Central memory CD8-positive, alpha-beta T cell (primary cell): ENCODE measurements at regions not wholly inside any gene's neighbourhood (a gene's known extent, or its start where the extent isn't known, plus 50 kb on each side); places are given as distances from the start of the nearest gene placed in this dataset.

Experiments used
- ATAC-seq: fragments of 150-1000 bp; cut with Tn5 transposase; replicated peaks from 2 replicates; pipeline ENCODE4 v1.10.0; 2022; ENCODE audit warnings: mild to moderate bottlenecking, moderate FRiP score, moderate number of reproducible peaks; ENCODE audit not compliant: poor library complexity, severe bottlenecking; ENCODE audit errors: extremely low read depth
- DNase-seq, 2 donors: peaks; one replicate each; pipeline ENCODE4 v3.0.0; 2021; ENCODE audit warnings: low spot score in 2 of 2
- H3K27ac Mint-ChIP-seq: one replicate; pipeline ENCODE4 v1.8.0; 2022; ENCODE audit warnings: low read depth, mild to moderate bottlenecking, moderate library complexity, mixed read lengths
- H3K27me3 Mint-ChIP-seq: one replicate; pipeline ENCODE4 v1.8.0; 2022; ENCODE audit warnings: mixed read lengths
- H3K36me3 Mint-ChIP-seq: one replicate; pipeline ENCODE4 v1.8.0; 2022; ENCODE audit warnings: mild to moderate bottlenecking, moderate library complexity, mixed read lengths; ENCODE audit not compliant: insufficient read depth
- H3K4me1 Mint-ChIP-seq: one replicate; pipeline ENCODE4 v1.8.0; 2022; ENCODE audit warnings: mixed read lengths
- H3K4me3 Mint-ChIP-seq: one replicate; pipeline ENCODE4 v1.8.0; 2022; ENCODE audit warnings: mild to moderate bottlenecking, moderate library complexity, mixed read lengths
- H3K9me3 Mint-ChIP-seq: one replicate; pipeline ENCODE4 v1.8.0; 2022; ENCODE audit warnings: mixed read lengths

- H3K4me1 Mint-ChIP-seq: no peaks in the 10 kb centered on the region
- H3K36me3 Mint-ChIP-seq: no peaks in the 10 kb centered on the region
- peaks cover 11% of the 10 kb centered on the region for H3K9me3 Mint-ChIP-seq
- no peak overlapping the region for H3K27ac Mint-ChIP-seq
- no peaks in the 10 kb centered on the region for H3K27me3 Mint-ChIP-seq
- no peak overlapping the region for H3K4me3 Mint-ChIP-seq
- no peak for ATAC-seq
- no peak for DNase-seq
Measured at GRCh38 chr4:189162073-189162789, 778.4 kb upstream of the FRG1 start.

DNA sequence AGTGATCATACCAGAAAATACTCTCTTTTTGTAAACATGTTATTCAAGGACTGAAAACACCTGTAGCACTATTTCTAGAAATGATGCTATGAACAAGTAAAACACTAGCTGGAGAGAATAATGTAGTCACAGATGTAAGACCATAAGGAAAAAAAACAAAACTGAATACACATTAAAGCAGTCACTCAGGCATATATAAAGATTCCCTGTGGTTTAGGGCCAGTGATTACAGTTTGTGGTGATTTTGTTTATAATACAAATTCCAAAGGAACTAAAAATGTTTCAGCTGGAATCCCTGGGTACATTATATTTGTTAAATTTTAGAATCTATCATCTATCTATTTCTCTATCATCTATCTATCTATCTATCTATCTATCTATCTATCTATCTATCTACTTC lies 777.8 kb upstream of the FRG1 start:
- Mint-ChIP-seq H3K4me3 (no peak overlapping the region), H3K27ac (no peak overlapping the region), H3K9me3 (peaks cover 10% of the 10 kb centered on the region), H3K27me3 (no peaks in the 10 kb centered on the region), H3K36me3 (no peaks in the 10 kb centered on the region), H3K4me1 (no peaks in the 10 kb centered on the region)
- DNase-seq (no peak), ATAC-seq (no peak)

- H3K36me3 Mint-ChIP-seq: no peaks in the 10 kb centered on the region
- H3K27me3 Mint-ChIP-seq: no peaks in the 10 kb centered on the region
- peaks cover 3% of the 10 kb centered on the region for H3K4me1 Mint-ChIP-seq
- H3K27ac Mint-ChIP-seq: no peak overlapping the region
- H3K9me3 Mint-ChIP-seq: peaks cover 29% of the 10 kb centered on the region
- no peak for ATAC-seq
- no peak overlapping the region for H3K4me3 Mint-ChIP-seq
- no peak for DNase-seq
Measured at GRCh38 chr4:189176002-189176401, 764.7 kb upstream of the FRG1 start.

DNA sequence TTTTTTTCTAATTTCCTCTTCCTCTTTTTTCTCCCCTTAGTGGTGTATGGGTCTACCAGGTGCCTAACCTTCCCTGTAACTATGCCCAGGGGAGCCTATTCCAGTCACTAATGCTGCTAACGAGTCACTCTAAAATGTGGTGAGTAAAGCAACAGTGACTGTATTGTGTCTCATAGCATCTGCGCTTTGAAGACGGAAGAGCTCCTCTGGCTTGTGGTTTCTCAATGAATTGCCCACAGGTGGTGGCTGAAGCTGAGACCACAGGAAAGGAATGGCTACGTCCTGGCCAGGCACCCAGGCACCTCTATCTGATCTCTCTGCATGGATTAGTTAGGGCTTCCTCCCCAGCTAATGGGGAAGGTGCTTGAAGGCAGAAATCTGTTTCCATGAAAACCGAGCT lies 763.5 kb upstream of the FRG1 start:
- Mint-ChIP-seq H3K27me3 (no peaks in the 10 kb centered on the region), H3K4me3 (no peak overlapping the region), H3K36me3 (no peaks in the 10 kb centered on the region), H3K4me1 (no peaks in the 10 kb centered on the region), H3K9me3 (peaks cover 30% of the 10 kb centered on the region), H3K27ac (no peak overlapping the region)
- ATAC-seq (no peak), DNase-seq (no peak)

DNA sequence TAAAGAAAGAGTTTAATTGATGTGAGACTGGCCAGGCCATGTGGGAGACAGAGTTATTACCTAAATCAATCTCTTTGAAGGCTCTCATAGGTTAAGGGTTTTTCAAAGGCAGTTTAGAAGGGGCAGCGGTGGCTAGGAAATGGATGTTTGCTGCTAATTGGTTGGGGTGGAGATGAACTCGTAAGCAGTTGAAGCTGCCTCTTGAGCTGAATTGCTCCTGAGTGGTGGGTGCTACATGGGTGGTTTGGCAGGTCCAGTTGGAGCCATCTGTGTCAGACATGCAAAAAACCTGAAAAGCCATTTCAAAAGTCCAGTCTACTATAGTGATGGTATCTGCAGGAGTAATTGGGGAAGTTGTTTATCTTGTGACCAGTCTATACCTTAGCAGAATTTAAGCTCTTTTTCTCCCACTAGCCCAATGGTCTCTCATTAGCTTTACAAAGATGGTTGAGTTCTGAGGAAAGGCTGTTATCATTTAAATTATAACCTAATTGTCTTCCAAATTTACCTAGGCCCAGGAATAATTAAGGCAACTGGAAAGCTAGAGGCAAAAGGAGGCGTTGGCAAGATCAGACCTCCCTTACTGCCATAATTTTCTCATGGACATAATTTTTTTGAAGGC lies 762.4 kb upstream of the FRG1 start:
- H3K27me3 Mint-ChIP-seq: no peaks in the 10 kb centered on the region
- no peaks in the 10 kb centered on the region for H3K4me1 Mint-ChIP-seq
- DNase-seq (no peak), ATAC-seq (no peak)
- peaks cover 23% of the 10 kb centered on the region for H3K9me3 Mint-ChIP-seq
- no peak overlapping the region for H3K27ac Mint-ChIP-seq
- no peak overlapping the region for H3K4me3 Mint-ChIP-seq
- H3K36me3 Mint-ChIP-seq: no peaks in the 10 kb centered on the region

- no peaks in the 10 kb centered on the region for H3K4me1 Mint-ChIP-seq
- H3K4me3 Mint-ChIP-seq: no peak overlapping the region
- H3K27me3 Mint-ChIP-seq: no peaks in the 10 kb centered on the region
- peaks cover under 1% of the 10 kb centered on the region for H3K36me3 Mint-ChIP-seq
- ATAC-seq (no peak), DNase-seq (no peak)
- H3K9me3 Mint-ChIP-seq: peaks cover 21% of the 10 kb centered on the region
- H3K27ac Mint-ChIP-seq: no peak overlapping the region
Measured at GRCh38 chr4:189185810-189186432, 754.8 kb upstream of the FRG1 start.

- Mint-ChIP-seq H3K4me3 (no peak overlapping the region), H3K4me1 (no peaks in the 10 kb centered on the region), H3K9me3 (peaks cover 28% of the 10 kb centered on the region), H3K27ac (no peak overlapping the region), H3K36me3 (peaks cover 2% of the 10 kb centered on the region), H3K27me3 (no peaks in the 10 kb centered on the region)
- no peak for DNase-seq
- ATAC-seq: no peak
Measured at GRCh38 chr4:189187531-189188052, 753.1 kb upstream of the FRG1 start.

GRCh38 chr4:189198624-189199023 lies 742.0 kb upstream of the FRG1 start:
- no peaks in the 10 kb centered on the region for H3K27me3 Mint-ChIP-seq
- H3K27ac Mint-ChIP-seq: no peak overlapping the region
- no peaks in the 10 kb centered on the region for H3K36me3 Mint-ChIP-seq
- ATAC-seq: no peak
- peaks cover 5% of the 10 kb centered on the region for H3K4me1 Mint-ChIP-seq
- no peak for DNase-seq
- peaks cover 11% of the 10 kb centered on the region for H3K9me3 Mint-ChIP-seq
- H3K4me3 Mint-ChIP-seq: no peak overlapping the region

DNA sequence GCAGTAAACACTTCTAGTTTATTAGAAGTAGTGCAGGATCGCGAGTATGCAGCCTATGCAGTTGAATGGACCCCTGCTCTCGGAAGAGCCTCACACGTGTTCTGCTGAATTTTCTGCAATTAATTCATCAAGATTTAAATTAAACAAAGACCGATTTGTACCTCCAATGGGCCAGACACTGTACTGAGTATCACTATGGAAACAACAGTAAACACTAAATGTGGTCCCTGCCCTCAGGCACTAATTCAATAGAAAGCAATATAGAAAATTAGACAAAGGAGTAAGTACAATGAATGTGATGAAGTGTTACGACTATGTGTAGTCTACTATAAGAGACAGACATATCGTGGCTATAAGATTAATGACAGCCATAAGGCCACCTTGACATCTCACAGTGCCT lies 740.3 kb upstream of the FRG1 start:
- no peak for DNase-seq
- Mint-ChIP-seq H3K36me3 (no peaks in the 10 kb centered on the region), H3K27me3 (no peaks in the 10 kb centered on the region), H3K4me1 (peaks cover 5% of the 10 kb centered on the region), H3K9me3 (peaks cover 9% of the 10 kb centered on the region), H3K4me3 (no peak overlapping the region), H3K27ac (no peak overlapping the region)
- ATAC-seq: no peak

GRCh38 chr4:189202182-189202868 lies 738.3 kb upstream of the FRG1 start:
- Mint-ChIP-seq H3K36me3 (no peaks in the 10 kb centered on the region), H3K4me1 (peaks cover 5% of the 10 kb centered on the region), H3K4me3 (no peak overlapping the region), H3K27me3 (no peaks in the 10 kb centered on the region), H3K27ac (no peak overlapping the region), H3K9me3 (peaks cover 5% of the 10 kb centered on the region)
- ATAC-seq: no peak
- no peak for DNase-seq

DNA sequence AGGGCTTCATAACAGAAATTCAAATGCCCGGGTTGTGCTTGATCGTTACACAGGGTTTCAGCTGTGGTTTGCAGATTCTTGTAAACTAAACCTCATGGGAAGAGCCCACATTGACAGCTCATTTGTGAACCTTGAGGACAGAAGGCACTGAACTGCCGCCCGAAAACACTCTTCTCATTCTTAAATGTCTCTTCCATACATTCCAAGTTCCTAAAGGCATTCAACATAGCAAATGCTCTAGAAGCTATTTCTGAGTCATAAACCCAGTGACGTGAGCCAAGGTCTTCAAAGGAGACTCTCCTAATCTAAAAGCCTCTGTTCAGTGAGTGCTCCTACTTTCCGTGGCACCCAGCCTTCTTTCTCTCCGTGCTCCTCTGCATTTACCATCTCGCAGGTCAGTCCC lies 737.8 kb upstream of the FRG1 start:
- no peak overlapping the region for H3K27ac Mint-ChIP-seq
- ATAC-seq (no peak), DNase-seq (no peak)
- H3K4me3 Mint-ChIP-seq: no peak overlapping the region
- H3K4me1 Mint-ChIP-seq: peaks cover 5% of the 10 kb centered on the region
- H3K27me3 Mint-ChIP-seq: no peaks in the 10 kb centered on the region
- peaks cover 5% of the 10 kb centered on the region for H3K9me3 Mint-ChIP-seq
- H3K36me3 Mint-ChIP-seq: no peaks in the 10 kb centered on the region

DNA sequence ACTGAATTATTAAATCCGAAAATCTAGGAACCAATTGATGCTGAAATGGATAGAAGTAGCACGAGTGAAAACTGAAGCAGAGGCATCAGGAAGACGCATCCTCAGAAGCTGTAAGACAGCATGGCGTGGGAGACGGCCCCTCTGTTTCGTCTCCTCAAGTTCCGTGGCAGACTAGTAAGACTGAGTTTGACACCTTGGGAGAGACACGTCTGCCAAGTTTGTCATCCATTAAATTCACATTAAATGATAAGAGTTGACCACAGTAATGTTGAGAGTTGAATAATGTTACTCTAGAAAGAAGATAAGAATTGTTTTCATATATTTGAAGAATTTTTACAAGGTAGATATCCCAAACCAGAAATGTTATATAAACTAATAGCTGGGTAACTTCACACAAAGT lies 736.1 kb upstream of the FRG1 start:
- H3K9me3 Mint-ChIP-seq: peaks cover 5% of the 10 kb centered on the region
- peaks cover 5% of the 10 kb centered on the region for H3K4me1 Mint-ChIP-seq
- ATAC-seq (no peak), DNase-seq (no peak)
- H3K36me3 Mint-ChIP-seq: no peaks in the 10 kb centered on the region
- H3K27ac Mint-ChIP-seq: no peak overlapping the region
- no peaks in the 10 kb centered on the region for H3K27me3 Mint-ChIP-seq
- no peak overlapping the region for H3K4me3 Mint-ChIP-seq
